ENCODE measurements at regions not wholly inside any gene's neighbourhood (a gene's known extent, or its start where the extent isn't known, plus 50 kb on each side); places are given as distances from the start of the nearest gene placed in this dataset.

DNA sequence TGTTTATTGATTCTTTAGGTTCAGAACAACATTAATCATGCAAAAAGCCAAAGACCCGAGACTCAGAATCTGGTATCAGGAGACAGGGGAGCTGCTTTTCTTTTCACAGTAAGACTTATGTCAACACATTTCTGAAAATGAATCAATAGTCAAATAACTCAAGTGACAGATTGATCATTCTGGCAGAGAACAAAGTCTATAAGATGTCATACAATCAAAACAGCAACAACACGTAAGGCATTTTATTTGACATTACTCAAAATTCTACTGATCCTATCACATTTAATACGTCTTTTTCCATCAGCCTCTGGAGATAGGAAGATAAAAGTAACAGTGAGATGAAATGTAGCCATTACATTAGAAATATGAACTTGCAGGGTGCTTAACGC, 93.4 kb upstream of the EEF1E1 start:
- 33 to 36% methylated on average over 4 of the region's 4 CpGs for WGBS, 2 experiments (ENCODE audit: low coverage in 1 of 2, low lambda C conversion rate in 2 of 2, missing lambda C conversion rate in 2 of 2)
- no peak overlapping the region for H2AFZ ChIP-seq
- no peaks in the 10 kb centered on the region for H3K36me3 ChIP-seq (ENCODE audit: low read depth)
- H3K9ac ChIP-seq, result no peak overlapping the region
- H3K4me3 ChIP-seq, result no peak overlapping the region
- in situ Hi-C loops (cut with MboI), result no loop called here
- H3F3A ChIP-seq (ENCODE audit: insufficient read depth), result no peaks in the 10 kb centered on the region
- no peaks in the 10 kb centered on the region for H3K9me2 ChIP-seq (ENCODE audit: insufficient read depth)
- H3K27ac ChIP-seq, result no peak overlapping the region
- H3K79me2 ChIP-seq (ENCODE audit: insufficient read depth), result no peaks in the 10 kb centered on the region
- no peaks in the 10 kb centered on the region for H3K27me3 ChIP-seq (replicated peaks; ENCODE audit: insufficient read depth)
- TF ChIP-seq EZH2phosphoT487 (IDR thresholded peaks at IDR 0.05; ENCODE audit: insufficient read depth, low read depth), result no peak
- TF ChIP-seq EZH2 (IDR thresholded peaks at IDR 0.05; ENCODE audit: insufficient read depth, poor library complexity, severe bottlenecking), result no peak
- no peak overlapping the region for H3K4me2 ChIP-seq (ENCODE audit: unreplicated experiment)
- no peaks in the 10 kb centered on the region for H3K9me3 ChIP-seq (ENCODE audit: low read depth)
- DNase-seq, result no peak
- H4K20me1 ChIP-seq (ENCODE audit: insufficient read depth), result no peaks in the 10 kb centered on the region
- 0 out of 2 replicates have a peak, but pooled peaks cover 11% of the 10 kb centered on the region for H3K4me1 ChIP-seq (ENCODE audit: insufficient read depth)

DNA sequence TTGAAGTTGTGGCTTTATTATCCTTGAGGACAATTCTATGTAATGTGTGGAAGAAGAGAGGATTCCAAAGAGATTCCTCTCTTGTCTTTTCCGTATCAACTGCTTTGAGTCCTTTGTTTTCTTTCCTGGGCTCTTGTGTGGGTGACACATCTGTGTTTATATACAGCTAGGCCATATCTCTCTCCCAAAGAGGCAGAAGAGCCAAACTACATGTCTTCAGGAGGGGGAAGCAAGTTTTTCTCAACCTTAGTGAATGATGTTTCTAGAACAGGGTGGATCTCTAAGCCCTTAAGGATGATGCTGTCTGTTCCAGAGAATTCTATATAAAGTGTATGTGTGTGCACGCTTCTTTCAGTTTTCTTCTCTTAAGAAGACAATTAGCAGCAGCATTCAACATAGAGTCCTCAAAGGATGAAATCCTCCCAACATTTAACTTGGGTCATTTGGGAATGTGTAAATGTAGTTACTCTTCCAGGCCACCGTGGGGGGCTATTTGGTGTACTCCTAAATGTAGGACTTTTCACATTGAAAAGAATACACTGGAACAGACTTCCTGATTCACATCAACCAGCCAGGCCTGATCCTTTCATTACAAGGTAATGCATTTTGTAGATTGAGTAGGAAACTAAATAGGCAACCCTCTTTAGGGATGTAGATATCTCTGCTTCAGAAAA, 92.8 kb upstream of the EEF1E1 start:
- Histone ChIP-seq H3F3A (ENCODE audit: insufficient read depth) (no peaks in the 10 kb centered on the region), H3K27ac (no peak overlapping the region), H3K9me3 (ENCODE audit: low read depth) (no peaks in the 10 kb centered on the region), H3K4me2 (ENCODE audit: unreplicated experiment) (no peak overlapping the region), H3K9me2 (ENCODE audit: insufficient read depth) (no peaks in the 10 kb centered on the region), H3K36me3 (ENCODE audit: low read depth) (no peaks in the 10 kb centered on the region), H4K20me1 (ENCODE audit: insufficient read depth) (no peaks in the 10 kb centered on the region), H3K27me3 (replicated peaks; ENCODE audit: insufficient read depth) (no peaks in the 10 kb centered on the region), H3K9ac (no peak overlapping the region), H3K79me2 (ENCODE audit: insufficient read depth) (no peaks in the 10 kb centered on the region), H3K4me1 (ENCODE audit: insufficient read depth) (0 out of 2 replicates have a peak, but pooled peaks cover 11% of the 10 kb centered on the region), H3K4me3 (no peak overlapping the region), H2AFZ (no peak overlapping the region)
- TF ChIP-seq EZH2 (IDR thresholded peaks at IDR 0.05; ENCODE audit: insufficient read depth, poor library complexity, severe bottlenecking), result no peak
- no peak for TF ChIP-seq EZH2phosphoT487 (IDR thresholded peaks at IDR 0.05; ENCODE audit: insufficient read depth, low read depth)
- 49 to 63% methylated on average over 3 of the region's 3 CpGs for WGBS, 2 experiments (ENCODE audit: low coverage in 1 of 2, low lambda C conversion rate in 2 of 2, missing lambda C conversion rate in 2 of 2)
- peak; percentile 17 for DNase-seq
- in situ Hi-C loops (cut with MboI), result no loop called here

DNA sequence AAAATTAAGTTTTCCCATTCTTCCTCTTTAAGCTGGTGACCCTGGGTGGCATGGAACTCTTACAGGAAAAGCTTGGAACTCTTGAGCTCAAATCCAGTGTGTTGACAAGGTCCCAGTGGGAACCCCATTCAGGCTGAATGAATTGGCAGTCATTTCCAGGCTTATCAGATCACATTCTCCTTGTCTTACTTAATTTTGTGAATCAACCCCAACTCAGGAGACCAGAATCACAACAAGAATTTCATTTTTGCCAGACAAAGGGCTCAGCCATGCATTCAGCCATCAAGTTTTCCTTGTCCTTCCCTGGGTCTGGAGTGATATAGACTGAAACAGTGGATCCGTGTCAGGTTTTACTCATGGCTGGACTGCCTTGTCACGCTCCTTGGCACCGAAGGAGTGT, 92.1 kb upstream of the EEF1E1 start:
- H4K20me1 ChIP-seq (ENCODE audit: insufficient read depth), result no peaks in the 10 kb centered on the region
- H3F3A ChIP-seq (ENCODE audit: insufficient read depth), result no peaks in the 10 kb centered on the region
- in situ Hi-C loops (cut with MboI), result no loop called here
- DNase-seq, result no peak
- no peaks in the 10 kb centered on the region for H3K27me3 ChIP-seq (replicated peaks; ENCODE audit: insufficient read depth)
- H3K36me3 ChIP-seq (ENCODE audit: low read depth), result no peaks in the 10 kb centered on the region
- 0 out of 2 replicates have a peak overlapping the region, but pooled peaks have one; percentile 5 for H2AFZ ChIP-seq
- no peaks in the 10 kb centered on the region for H3K9me2 ChIP-seq (ENCODE audit: insufficient read depth)
- no peak overlapping the region for H3K27ac ChIP-seq
- H3K4me1 ChIP-seq (ENCODE audit: insufficient read depth), result 0 out of 2 replicates have a peak, but pooled peaks cover 11% of the 10 kb centered on the region
- no peaks in the 10 kb centered on the region for H3K9me3 ChIP-seq (ENCODE audit: low read depth)
- no peaks in the 10 kb centered on the region for H3K79me2 ChIP-seq (ENCODE audit: insufficient read depth)
- no peak overlapping the region for H3K4me2 ChIP-seq (ENCODE audit: unreplicated experiment)
- H3K4me3 ChIP-seq, result no peak overlapping the region
- H3K9ac ChIP-seq, result no peak overlapping the region
- TF ChIP-seq EZH2 (IDR thresholded peaks at IDR 0.05; ENCODE audit: insufficient read depth, poor library complexity, severe bottlenecking) (no peak), EZH2phosphoT487 (IDR thresholded peaks at IDR 0.05; ENCODE audit: insufficient read depth, low read depth) (no peak)
- WGBS, 2 experiments (ENCODE audit: low coverage in 1 of 2, low lambda C conversion rate in 2 of 2, missing lambda C conversion rate in 2 of 2), result 32 to 38% methylated on average over 3 of the region's 3 CpGs

DNA sequence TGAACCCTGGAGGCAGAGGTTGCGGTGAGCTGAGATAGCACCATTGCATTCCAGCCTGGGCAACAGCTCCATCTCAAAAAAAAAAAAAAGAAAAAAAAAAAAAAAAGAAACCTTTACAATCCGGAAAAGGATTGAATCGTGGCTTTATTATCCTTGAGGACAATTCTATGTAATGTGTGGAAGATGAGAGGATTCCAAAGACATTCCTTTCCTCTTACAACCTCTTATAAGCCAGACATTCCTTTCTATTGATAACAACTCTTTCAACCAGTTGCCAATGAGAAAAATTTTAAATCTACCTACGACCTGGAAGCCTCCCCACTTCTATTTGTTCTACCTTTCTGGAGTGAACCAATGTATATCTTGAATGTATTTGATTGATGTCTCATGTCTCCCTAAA, 91.2 kb upstream of the EEF1E1 start:
- H3K9ac ChIP-seq, result no peak overlapping the region
- 70 to 79% methylated on average over 4 of the region's 4 CpGs for WGBS, 2 experiments (ENCODE audit: low coverage in 1 of 2, low lambda C conversion rate in 2 of 2, missing lambda C conversion rate in 2 of 2)
- no peaks in the 10 kb centered on the region for H3K9me3 ChIP-seq (ENCODE audit: low read depth)
- no peaks in the 10 kb centered on the region for H3K36me3 ChIP-seq (ENCODE audit: low read depth)
- no peaks in the 10 kb centered on the region for H3K79me2 ChIP-seq (ENCODE audit: insufficient read depth)
- H3F3A ChIP-seq (ENCODE audit: insufficient read depth), result no peaks in the 10 kb centered on the region
- H3K27me3 ChIP-seq (replicated peaks; ENCODE audit: insufficient read depth), result no peaks in the 10 kb centered on the region
- DNase-seq, result peak; percentile 7
- no peak overlapping the region for H2AFZ ChIP-seq
- no peaks in the 10 kb centered on the region for H4K20me1 ChIP-seq (ENCODE audit: insufficient read depth)
- H3K4me2 ChIP-seq (ENCODE audit: unreplicated experiment), result no peak overlapping the region
- TF ChIP-seq EZH2phosphoT487 (IDR thresholded peaks at IDR 0.05; ENCODE audit: insufficient read depth, low read depth) (no peak), EZH2 (IDR thresholded peaks at IDR 0.05; ENCODE audit: insufficient read depth, poor library complexity, severe bottlenecking) (no peak)
- 0 out of 2 replicates have a peak, but pooled peaks cover 11% of the 10 kb centered on the region for H3K4me1 ChIP-seq (ENCODE audit: insufficient read depth)
- no peaks in the 10 kb centered on the region for H3K9me2 ChIP-seq (ENCODE audit: insufficient read depth)
- in situ Hi-C loops (cut with MboI), result no loop called here
- no peak overlapping the region for H3K27ac ChIP-seq
- no peak overlapping the region for H3K4me3 ChIP-seq
